CD4-positive, CD25-positive, alpha-beta regulatory T cell (primary cell): ENCODE measurements at regions not wholly inside any gene's neighbourhood (a gene's known extent, or its start where the extent isn't known, plus 50 kb on each side); places are given as distances from the start of the nearest gene placed in this dataset.
"Not testable (repeated sequence)": the region's sequence is repeated elsewhere in the genome, so short reads cannot be mapped to it uniquely, and the experiment has no call there.

Source experiments
- ATAC-seq, 2 donors: fragments of 150-1000 bp; cut with Tn5 transposase; one replicate each; pipeline ENCODE4 v1.10.0; 2021; ENCODE audit warnings: low read depth in 2 of 2, moderate number of reproducible peaks in 2 of 2, moderate library complexity in 1 of 2
- DNase-seq, 3 donors: peaks; one replicate each; pipeline versions ENCODE4 v3.0.0 to v3.0.0-alpha.2; 2012 to 2022; ENCODE audit warnings: mixed read lengths in 1 of 3
- H3K27ac ChIP-seq: one replicate; pipeline ENCODE4 v1.7.0; 2013; ENCODE audit warnings: mild to moderate bottlenecking, low read length; ENCODE audit not compliant: insufficient read depth, poor library complexity, severe bottlenecking
- H3K27me3 ChIP-seq: one replicate; pipeline ENCODE4 v1.7.0; 2013; ENCODE audit warnings: low read length; ENCODE audit not compliant: control insufficient read depth, insufficient read depth
- H3K36me3 ChIP-seq: one replicate; pipeline ENCODE4 v1.7.0; 2013; ENCODE audit warnings: mild to moderate bottlenecking, low read length, moderate library complexity; ENCODE audit not compliant: control insufficient read depth, insufficient read depth
- H3K4me1 ChIP-seq: 2 replicates; pipeline ENCODE4 v1.7.0; 2013; ENCODE audit warnings: mild to moderate bottlenecking, low read length; ENCODE audit not compliant: insufficient read depth, control insufficient read depth, poor library complexity, severe bottlenecking
- H3K4me3 ChIP-seq: one replicate; pipeline ENCODE4 v1.7.0; 2013; ENCODE audit warnings: low read depth, mild to moderate bottlenecking, low read length, moderate library complexity
- H3K9me3 ChIP-seq, 2 experiments: 1 replicate in 1 of 2; 2 replicates in 1 of 2; pipeline ENCODE4 v1.7.0; 2013; ENCODE audit warnings: low read length in 2 of 2, mild to moderate bottlenecking in 1 of 2, moderate library complexity in 1 of 2; ENCODE audit not compliant: control insufficient read depth in 2 of 2
- H3K27ac Mint-ChIP-seq, 3 donors: one replicate each; pipeline ENCODE4 v1.8.0; 2020 to 2022; ENCODE audit warnings: mild to moderate bottlenecking in 3 of 3, mixed read lengths in 3 of 3, moderate library complexity in 2 of 3
- H3K27me3 Mint-ChIP-seq: one replicate; pipeline ENCODE4 v1.8.0; 2022; ENCODE audit warnings: mild to moderate bottlenecking, mixed read lengths
- H3K36me3 Mint-ChIP-seq: one replicate; pipeline ENCODE4 v1.8.0; 2020; ENCODE audit warnings: mixed read lengths
- H3K4me1 Mint-ChIP-seq, 4 donors: one replicate each; pipeline ENCODE4 v1.8.0; 2020 to 2022; ENCODE audit warnings: mixed read lengths in 4 of 4, mild to moderate bottlenecking in 1 of 4
- H3K4me3 Mint-ChIP-seq, 4 donors: one replicate each; pipeline ENCODE4 v1.8.0; 2020 to 2022; ENCODE audit warnings: mild to moderate bottlenecking in 4 of 4, mixed read lengths in 4 of 4, moderate library complexity in 3 of 4
- H3K9me3 Mint-ChIP-seq, 7 donors: one replicate each; pipeline ENCODE4 v1.8.0; 2020 to 2022; ENCODE audit warnings: mixed read lengths in 7 of 7, mild to moderate bottlenecking in 3 of 7, moderate library complexity in 2 of 7

DNA sequence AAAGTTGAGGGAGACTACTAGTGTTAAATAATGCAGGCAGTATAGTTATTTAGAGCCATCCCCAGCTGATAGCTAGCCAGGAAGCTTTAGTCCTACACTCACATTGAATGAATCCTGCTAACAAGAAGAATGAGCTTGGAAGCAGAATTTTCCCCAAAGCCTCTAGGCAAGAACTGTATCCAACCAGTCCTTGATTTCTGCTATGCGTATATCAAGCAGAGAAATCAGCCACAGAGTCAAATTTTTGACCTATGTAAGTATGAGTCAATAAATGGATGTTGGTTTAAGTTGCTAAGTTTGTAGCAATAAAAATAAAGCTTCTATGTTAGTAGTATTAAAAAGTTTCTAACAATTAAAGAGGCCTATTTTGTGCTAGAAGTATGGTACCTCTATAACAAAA, 672.1 kb upstream of the CHD1 start:
- Histone ChIP-seq H3K27me3 (no peaks in the 10 kb centered on the region), H3K4me1 (no peaks in the 10 kb centered on the region), H3K9me3 (no peaks in the 10 kb centered on the region), H3K36me3 (no peaks in the 10 kb centered on the region), H3K4me3 (no peak overlapping the region), H3K27ac (no peak overlapping the region)
- Mint-ChIP-seq H3K9me3 (peaks cover 0 to 7% (median 1%) of the 10 kb centered on the region in 7 donors), H3K36me3 (no peaks in the 10 kb centered on the region), H3K27ac (no peak overlapping the region), H3K4me3 (no peak overlapping the region), H3K27me3 (no peaks in the 10 kb centered on the region), H3K4me1 (no peaks in the 10 kb centered on the region)
- ATAC-seq (no peak), DNase-seq (no peak)

DNA sequence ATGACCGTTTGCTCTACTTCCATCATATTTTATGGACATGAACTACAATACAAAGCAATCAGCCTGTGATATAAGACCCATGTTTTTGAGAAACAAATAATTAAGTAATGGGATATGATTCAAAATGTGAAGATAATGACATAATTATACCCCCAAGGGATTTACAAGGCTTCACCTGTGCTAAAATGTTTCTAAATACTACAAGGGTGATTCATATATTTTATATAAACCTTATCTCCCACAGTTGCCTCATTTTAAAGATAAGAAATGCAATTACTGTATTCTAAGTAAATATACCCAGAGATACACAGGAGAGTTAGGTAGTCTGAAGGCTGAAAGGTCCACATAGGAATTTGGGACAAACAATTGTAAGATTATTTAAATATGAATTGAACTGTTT, 662.0 kb upstream of the CHD1 start:
- H3K9me3 ChIP-seq: no peaks in the 10 kb centered on the region
- H3K36me3 ChIP-seq: no peaks in the 10 kb centered on the region
- peaks cover 0 to 9% (median 0%) of the 10 kb centered on the region in 7 donors for H3K9me3 Mint-ChIP-seq
- ATAC-seq (no peak), DNase-seq (no peak)
- H3K4me1 ChIP-seq: no peaks in the 10 kb centered on the region
- no peaks in the 10 kb centered on the region for H3K27me3 ChIP-seq
- no peaks in the 10 kb centered on the region for H3K36me3 Mint-ChIP-seq
- H3K27ac Mint-ChIP-seq: no peak overlapping the region
- H3K4me1 Mint-ChIP-seq: no peaks in the 10 kb centered on the region
- no peaks in the 10 kb centered on the region for H3K27me3 Mint-ChIP-seq
- H3K4me3 Mint-ChIP-seq: no peak overlapping the region
- H3K4me3 ChIP-seq: no peak overlapping the region
- no peak overlapping the region for H3K27ac ChIP-seq

- H3K36me3 ChIP-seq: no peaks in the 10 kb centered on the region
- DNase-seq (no peak), ATAC-seq (no peak)
- Mint-ChIP-seq H3K4me1 (no peaks in the 10 kb centered on the region), H3K27me3 (no peaks in the 10 kb centered on the region), H3K9me3 (peaks cover 0 to 9% (median 1%) of the 10 kb centered on the region in 7 donors), H3K36me3 (no peaks in the 10 kb centered on the region), H3K27ac (no peak overlapping the region), H3K4me3 (no peak overlapping the region)
- no peak overlapping the region for H3K4me3 ChIP-seq
- H3K27ac ChIP-seq: no peak overlapping the region
- H3K27me3 ChIP-seq: no peaks in the 10 kb centered on the region
- no peaks in the 10 kb centered on the region for H3K4me1 ChIP-seq
- no peaks in the 10 kb centered on the region for H3K9me3 ChIP-seq
These were observed 660.6 kb upstream of the CHD1 start for GRCh38 chr5:99589424-99589823.

DNA sequence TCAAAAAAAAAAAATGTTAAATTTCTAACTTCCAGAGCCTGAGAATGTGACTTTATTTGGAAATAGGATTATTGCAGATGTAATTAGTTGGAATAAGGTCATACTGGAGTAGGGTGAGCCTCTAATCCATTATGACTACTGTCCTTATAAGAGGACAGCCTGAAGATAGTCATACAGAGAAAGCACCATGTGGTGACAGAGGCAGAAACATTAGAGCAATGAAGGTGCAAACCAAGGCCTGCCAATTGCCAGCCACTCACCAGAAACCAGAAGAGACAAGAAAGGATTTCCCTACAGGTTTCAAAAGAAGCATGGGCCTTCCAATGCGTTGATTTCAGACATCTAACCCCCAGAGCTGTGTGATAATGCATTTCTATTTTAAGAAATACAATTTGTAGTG, 659.2 kb upstream of the CHD1 start:
- no peaks in the 10 kb centered on the region for H3K36me3 Mint-ChIP-seq
- ATAC-seq (no peak), DNase-seq (no peak)
- no peak overlapping the region for H3K4me3 Mint-ChIP-seq
- H3K27me3 ChIP-seq: no peaks in the 10 kb centered on the region
- no peak overlapping the region for H3K27ac ChIP-seq
- H3K36me3 ChIP-seq: no peaks in the 10 kb centered on the region
- no peaks in the 10 kb centered on the region for H3K9me3 ChIP-seq
- H3K4me1 ChIP-seq: no peaks in the 10 kb centered on the region
- H3K9me3 Mint-ChIP-seq: peaks cover 0 to 9% (median 1%) of the 10 kb centered on the region in 7 donors
- no peaks in the 10 kb centered on the region for H3K4me1 Mint-ChIP-seq
- H3K27ac Mint-ChIP-seq: no peak overlapping the region
- H3K27me3 Mint-ChIP-seq: no peaks in the 10 kb centered on the region
- no peak overlapping the region for H3K4me3 ChIP-seq

- no peaks in the 10 kb centered on the region for H3K4me1 Mint-ChIP-seq
- H3K9me3 ChIP-seq: no peaks in the 10 kb centered on the region
- no peaks in the 10 kb centered on the region for H3K4me1 ChIP-seq
- H3K27me3 Mint-ChIP-seq: no peaks in the 10 kb centered on the region
- no peak overlapping the region for H3K4me3 Mint-ChIP-seq
- H3K4me3 ChIP-seq: no peak overlapping the region
- DNase-seq (no peak), ATAC-seq (no peak)
- H3K27ac ChIP-seq: no peak overlapping the region
- peaks cover 0 to 9% (median 1%) of the 10 kb centered on the region in 7 donors for H3K9me3 Mint-ChIP-seq
- no peak overlapping the region for H3K27ac Mint-ChIP-seq
- H3K36me3 ChIP-seq: no peaks in the 10 kb centered on the region
- no peaks in the 10 kb centered on the region for H3K27me3 ChIP-seq
- H3K36me3 Mint-ChIP-seq: no peaks in the 10 kb centered on the region
These were observed 658.1 kb upstream of the CHD1 start for GRCh38 chr5:99586878-99587277.

DNA sequence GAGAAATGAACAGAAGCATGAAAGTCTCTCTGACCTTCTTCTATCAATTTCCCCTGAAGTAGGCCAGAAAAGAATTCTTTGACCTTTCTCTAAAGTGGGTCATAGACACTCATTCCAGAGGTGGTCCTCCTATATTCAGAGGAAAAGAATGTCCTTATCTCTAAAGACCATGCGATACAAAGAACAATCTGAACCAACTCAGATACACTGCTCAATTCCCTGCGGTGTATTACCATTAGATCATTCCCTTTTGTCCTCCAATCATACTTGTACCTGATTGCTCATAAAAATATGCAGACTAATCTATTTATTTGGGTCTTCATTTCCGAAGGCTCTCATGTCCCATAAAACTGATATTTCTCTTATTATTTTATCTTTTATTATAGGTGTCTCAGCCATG, 652.4 kb upstream of the CHD1 start:
- not testable (repeated sequence) for H3K27ac Mint-ChIP-seq, H3K36me3 ChIP-seq, H3K27ac ChIP-seq, DNase-seq, ATAC-seq, H3K36me3 Mint-ChIP-seq, H3K4me3 Mint-ChIP-seq, H3K9me3 Mint-ChIP-seq, H3K27me3 Mint-ChIP-seq, H3K4me3 ChIP-seq, H3K9me3 ChIP-seq, H3K4me1 Mint-ChIP-seq, H3K27me3 ChIP-seq, H3K4me1 ChIP-seq

GRCh38 chr5:99562937-99563627, 634.3 kb upstream of the CHD1 start:
- not testable (repeated sequence) for H3K36me3 ChIP-seq, H3K9me3 Mint-ChIP-seq, H3K27ac Mint-ChIP-seq, H3K4me3 ChIP-seq, H3K4me3 Mint-ChIP-seq, H3K27ac ChIP-seq, DNase-seq, H3K36me3 Mint-ChIP-seq, H3K27me3 ChIP-seq, H3K9me3 ChIP-seq, H3K4me1 Mint-ChIP-seq, ATAC-seq, H3K27me3 Mint-ChIP-seq, H3K4me1 ChIP-seq

DNA sequence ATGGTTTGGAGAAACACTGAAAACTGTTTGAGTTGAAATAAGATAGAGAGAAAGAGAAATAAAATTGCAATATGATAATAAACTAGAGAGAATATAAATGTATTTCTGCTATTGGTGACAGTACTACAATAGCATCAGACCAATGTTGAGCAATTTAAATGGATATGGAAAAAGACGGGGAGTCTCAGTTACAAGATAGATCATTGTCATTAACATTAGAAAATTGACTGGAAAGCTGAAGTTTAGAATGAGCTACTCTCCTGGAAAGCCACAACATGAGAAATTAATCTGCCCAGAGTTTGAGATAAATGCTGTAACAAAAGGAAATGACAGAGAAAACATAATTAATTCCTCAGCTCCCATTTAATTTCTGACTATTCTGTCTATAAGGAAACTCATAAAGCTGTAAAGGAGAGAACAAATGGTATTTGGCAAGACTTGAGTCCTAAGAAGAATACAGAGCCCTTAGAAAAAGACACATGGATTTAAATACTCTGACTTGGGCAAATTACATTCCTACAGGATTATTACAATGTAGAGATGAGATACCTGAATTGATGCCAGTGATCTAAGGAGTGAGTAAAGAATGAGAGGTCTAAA, 624.5 kb upstream of the CHD1 start:
- Mint-ChIP-seq H3K27me3 (no peaks in the 10 kb centered on the region), H3K4me1 (no peaks in the 10 kb centered on the region), H3K36me3 (no peaks in the 10 kb centered on the region), H3K4me3 (no peak overlapping the region), H3K9me3 (peaks cover 0 to 10% (median 0%) of the 10 kb centered on the region in 7 donors), H3K27ac (no peak overlapping the region)
- H3K4me3 ChIP-seq: no peak overlapping the region
- DNase-seq: no peak
- no peaks in the 10 kb centered on the region for H3K36me3 ChIP-seq
- ATAC-seq: no peak
- H3K4me1 ChIP-seq: no peaks in the 10 kb centered on the region
- no peaks in the 10 kb centered on the region for H3K27me3 ChIP-seq
- no peak overlapping the region for H3K27ac ChIP-seq
- H3K9me3 ChIP-seq: no peaks in the 10 kb centered on the region
